OCI-LY7 (cell line): ENCODE measurements at regions not wholly inside any gene's neighbourhood (a gene's known extent, or its start where the extent isn't known, plus 50 kb on each side); places are given as distances from the start of the nearest gene placed in this dataset.

Experiments
- BruUV-seq: library from RNA; stranded (reverse); fragments of 400-500 nt; replicated peaks from 2 replicates; lab custom pipeline; 2021; lab: Mats Ljungman, UMichigan
- CTCF ChIA-PET: fragments of 300-600 bp; sonication (Branson Sonifier 250); formaldehyde crosslinking; loops from one replicate; lab custom pipeline; 2022; ENCODE audit warnings: antibody characterized with exemption; ENCODE audit not compliant: unreplicated experiment; lab: Charles Lee
- POLR2A ChIA-PET: fragments of 300-600 bp; sonication (Branson Sonifier 250); formaldehyde crosslinking; loops from one replicate; lab custom pipeline; 2022; ENCODE audit warnings: antibody characterized with exemption; lab: Charles Lee
- DNase-seq: peaks from one replicate; pipeline ENCODE4 v3.0.0-alpha.2; 2015; ENCODE audit warnings: low spot score
- H2AFZ ChIP-seq: fragments of 200-600 bp; sonication (generic), shearing (Covaris generic); 2 replicates; pipeline ENCODE4 v1.6.1; 2014; ENCODE audit warnings: mild to moderate bottlenecking, antibody characterized with exemption, low read length, moderate library complexity
- H3K27ac ChIP-seq: fragments of 200-600 bp; sonication (generic); 2 replicates; pipeline ENCODE4 v1.5.1; 2014; ENCODE audit warnings: mixed run types, low read depth, mild to moderate bottlenecking, moderate library complexity, low read length, inconsistent platforms; ENCODE audit not compliant: poor library complexity, severe bottlenecking
- H3K36me3 ChIP-seq: fragments of 200-600 bp; sonication (generic); 2 replicates; pipeline ENCODE4 v1.6.1; 2014; ENCODE audit warnings: mild to moderate bottlenecking, antibody characterized with exemption, low read length, moderate library complexity, mixed read lengths; ENCODE audit not compliant: insufficient read depth
- H3K4me1 ChIP-seq: fragments of 200-600 bp; sonication (generic); 2 replicates; pipeline ENCODE4 v1.5.1; 2014; ENCODE audit warnings: mild to moderate bottlenecking, low read length; ENCODE audit not compliant: insufficient read depth, poor library complexity, severe bottlenecking
- H3K4me2 ChIP-seq: fragments of 200-600 bp; sonication (generic); 2 replicates; pipeline ENCODE4 v1.6.1; 2014; ENCODE audit warnings: mild to moderate bottlenecking, low read length
- H3K4me3 ChIP-seq: fragments of 200-600 bp; sonication (generic); 2 replicates; pipeline ENCODE4 v1.5.1; 2014; ENCODE audit warnings: mild to moderate bottlenecking, low read depth, low read length; ENCODE audit not compliant: poor library complexity, severe bottlenecking
- H3K79me2 ChIP-seq: fragments of 200-600 bp; sonication (generic); 2 replicates; pipeline ENCODE4 v1.6.1; 2016; ENCODE audit warnings: low read depth, mild to moderate bottlenecking, low read length, moderate library complexity, mixed read lengths; ENCODE audit not compliant: insufficient read depth
- H3K9me2 ChIP-seq: fragments of 200-600 bp; sonication (generic); 2 replicates; pipeline ENCODE4 v1.6.1; 2016; ENCODE audit warnings: mild to moderate bottlenecking, low read length, mixed read lengths; ENCODE audit not compliant: insufficient read depth
- H3K9me3 ChIP-seq: fragments of 200-600 bp; sonication (generic); 2 replicates; pipeline ENCODE4 v1.6.1; 2014; ENCODE audit warnings: mild to moderate bottlenecking, mixed run types, low read length, mixed read lengths
- H4K20me1 ChIP-seq: fragments of 200-600 bp; sonication (generic); 2 replicates; pipeline ENCODE4 v1.6.1; 2014; ENCODE audit warnings: mild to moderate bottlenecking, antibody characterized with exemption, low read length, moderate library complexity, mixed read lengths; ENCODE audit not compliant: insufficient read depth
- EZH2phosphoT487 ChIP-seq: fragments of 200-600 bp; sonication (generic); IDR thresholded peaks from 2 replicates; pipeline ENCODE4 v1.6.1; 2018; ENCODE audit warnings: low read depth, borderline replicate concordance, mild to moderate bottlenecking, mixed run types, antibody characterized with exemption, low read length, moderate library complexity, mixed read lengths
- intact Hi-C: fragments of 100-400 bp; cut with micrococcal nuclease; formaldehyde crosslinking; loops from one replicate; pipeline ENCODE4 v1.10.0; 2022; ENCODE audit not compliant: unreplicated experiment
- TF ChIP-seq, protein P1 (sequence below): fragments of 200-600 bp; sonication (generic); conservative IDR thresholded peaks from 2 replicates; pipeline ENCODE4 v1.5.1; 2014; ENCODE audit warnings: mild to moderate bottlenecking, antibody characterized with exemption, low read length, moderate library complexity, mixed read lengths

DNA sequence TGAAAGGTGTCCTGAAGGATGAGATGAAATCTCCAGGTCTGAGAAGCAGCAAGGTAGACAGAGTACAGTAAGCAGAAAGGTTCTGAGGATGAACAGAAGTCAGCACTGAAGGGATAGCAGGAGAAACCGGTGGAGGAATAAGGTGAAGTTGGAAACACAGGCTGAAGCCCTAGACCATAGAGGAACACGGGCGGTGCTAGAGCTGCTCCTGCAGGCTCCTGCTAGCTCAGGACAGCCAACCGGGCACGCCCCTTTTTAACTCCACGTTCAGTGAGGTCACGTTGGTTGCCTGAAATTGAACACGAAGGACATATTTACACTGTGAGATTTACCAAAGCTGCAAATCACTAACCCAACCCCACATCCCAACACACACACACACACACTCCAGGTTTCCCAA, 1886.4 kb upstream of the AGA start:
- Histone ChIP-seq H3K36me3 (no peaks in the 10 kb centered on the region), H2AFZ (no peak overlapping the region), H3K4me1 (no peaks in the 10 kb centered on the region), H3K9me3 (no peaks in the 10 kb centered on the region), H3K4me3 (no peak overlapping the region), H4K20me1 (no peaks in the 10 kb centered on the region), H3K79me2 (no peaks in the 10 kb centered on the region), H3K9me2 (no peaks in the 10 kb centered on the region), H3K4me2 (no peak overlapping the region), H3K27ac (no peak overlapping the region)
- intact Hi-C loops = no loop called here
- TF ChIP-seq, protein P1, sequence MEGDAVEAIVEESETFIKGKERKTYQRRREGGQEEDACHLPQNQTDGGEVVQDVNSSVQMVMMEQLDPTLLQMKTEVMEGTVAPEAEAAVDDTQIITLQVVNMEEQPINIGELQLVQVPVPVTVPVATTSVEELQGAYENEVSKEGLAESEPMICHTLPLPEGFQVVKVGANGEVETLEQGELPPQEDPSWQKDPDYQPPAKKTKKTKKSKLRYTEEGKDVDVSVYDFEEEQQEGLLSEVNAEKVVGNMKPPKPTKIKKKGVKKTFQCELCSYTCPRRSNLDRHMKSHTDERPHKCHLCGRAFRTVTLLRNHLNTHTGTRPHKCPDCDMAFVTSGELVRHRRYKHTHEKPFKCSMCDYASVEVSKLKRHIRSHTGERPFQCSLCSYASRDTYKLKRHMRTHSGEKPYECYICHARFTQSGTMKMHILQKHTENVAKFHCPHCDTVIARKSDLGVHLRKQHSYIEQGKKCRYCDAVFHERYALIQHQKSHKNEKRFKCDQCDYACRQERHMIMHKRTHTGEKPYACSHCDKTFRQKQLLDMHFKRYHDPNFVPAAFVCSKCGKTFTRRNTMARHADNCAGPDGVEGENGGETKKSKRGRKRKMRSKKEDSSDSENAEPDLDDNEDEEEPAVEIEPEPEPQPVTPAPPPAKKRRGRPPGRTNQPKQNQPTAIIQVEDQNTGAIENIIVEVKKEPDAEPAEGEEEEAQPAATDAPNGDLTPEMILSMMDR = no peak
- TF ChIP-seq EZH2phosphoT487 = no peak
- POLR2A ChIA-PET = no interaction called here
- CTCF ChIA-PET = no interaction called here
- BruUV-seq = no TSS peak
- no peak for DNase-seq

DNA sequence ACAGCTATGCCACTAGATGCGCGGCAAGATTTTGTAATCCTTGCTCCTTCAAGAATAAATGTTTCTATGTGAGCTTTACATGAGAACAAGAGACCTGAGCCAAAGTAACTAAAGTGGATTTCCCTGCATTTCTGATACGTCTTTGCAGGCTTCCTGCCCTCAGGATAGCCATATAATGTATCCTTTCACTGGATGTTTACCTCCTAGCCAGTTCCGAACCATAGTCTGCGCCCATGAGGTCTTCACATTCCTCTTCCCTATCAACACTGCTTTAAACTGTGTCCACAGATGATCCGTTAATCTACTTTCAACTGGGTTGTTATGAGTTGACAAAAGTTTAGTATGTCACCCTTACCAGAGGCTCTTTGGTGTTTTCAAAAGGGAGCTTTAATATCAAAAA, 1889.1 kb upstream of the AGA start:
- ChIA-PET POLR2A (interaction anchor here (0.6 kb wide), 1 partner anchor 257 kb away, joined by 3 read pairs; no protein-coding TSS in a partner anchor), CTCF (no interaction called here)
- BruUV-seq = no TSS peak
- no peaks in the 10 kb centered on the region for H3K36me3 ChIP-seq
- H3K4me3 ChIP-seq = no peak overlapping the region
- no peaks in the 10 kb centered on the region for H4K20me1 ChIP-seq
- H3K4me1 ChIP-seq = no peaks in the 10 kb centered on the region
- intact Hi-C loops = no loop called here
- H3K27ac ChIP-seq = no peak overlapping the region
- no peak overlapping the region for H2AFZ ChIP-seq
- no peak overlapping the region for H3K4me2 ChIP-seq
- no peaks in the 10 kb centered on the region for H3K9me2 ChIP-seq
- no peaks in the 10 kb centered on the region for H3K9me3 ChIP-seq
- no peak for TF ChIP-seq EZH2phosphoT487
- TF ChIP-seq, protein P1 = no peak
- DNase-seq = no peak
- no peaks in the 10 kb centered on the region for H3K79me2 ChIP-seq

DNA sequence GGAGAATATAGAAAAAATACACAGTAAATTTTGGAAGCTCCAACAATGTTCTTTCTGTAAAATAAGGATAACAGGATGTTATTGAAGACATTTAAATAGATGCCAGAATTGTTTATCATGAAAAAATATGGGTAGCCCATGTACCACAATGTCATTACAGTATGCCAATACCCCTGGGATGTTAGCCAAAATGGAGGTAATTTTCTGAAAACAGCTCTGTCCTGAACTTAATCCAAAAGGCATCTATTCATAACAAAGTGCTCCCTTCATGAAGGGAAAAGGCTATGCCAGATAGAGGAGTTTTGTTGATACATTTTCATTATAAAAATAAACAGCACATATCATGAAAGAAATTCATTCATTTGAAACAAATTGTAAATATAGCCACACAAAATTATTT, 1902.6 kb upstream of the AGA start:
- Histone ChIP-seq H3K9me3 (no peaks in the 10 kb centered on the region), H3K4me1 (no peaks in the 10 kb centered on the region), H3K4me3 (no peak overlapping the region), H3K27ac (no peak overlapping the region), H3K4me2 (no peak overlapping the region), H3K36me3 (no peaks in the 10 kb centered on the region), H3K9me2 (no peaks in the 10 kb centered on the region), H2AFZ (no peak overlapping the region), H4K20me1 (no peaks in the 10 kb centered on the region), H3K79me2 (no peaks in the 10 kb centered on the region)
- POLR2A ChIA-PET = no interaction called here
- TF ChIP-seq, protein P1 = no peak
- TF ChIP-seq EZH2phosphoT487 = no peak
- CTCF ChIA-PET = no interaction called here
- intact Hi-C loops = no loop called here
- BruUV-seq = no TSS peak
- no peak for DNase-seq
